SK-N-SH (cell line): ENCODE measurements at regions not wholly inside any gene's neighbourhood (a gene's known extent, or its start where the extent isn't known, plus 50 kb on each side); places are given as distances from the start of the nearest gene placed in this dataset.

Experiments used
- CTCF ChIA-PET: fragments of 300-600, 350-600 bp; formaldehyde crosslinking; extraction: SDS; loops from one replicate; lab custom pipeline; 2021; lab: Yijun Ruan, JAX
- POLR2A ChIA-PET: fragments of 350-600 bp; sonication (Branson Sonifier 250); formaldehyde crosslinking; extraction: SDS; loops from one replicate; lab custom pipeline; 2020; ENCODE audit warnings: antibody characterized with exemption, inconsistent platforms; lab: Yijun Ruan, JAX
- DNase-seq: peaks from one replicate; pipeline ENCODE4 v3.0.0; 2012
- H2AFZ ChIP-seq: fragments of 200-600 bp; sonication (generic); 2 replicates; pipeline ENCODE4 v1.8.1; 2016; ENCODE audit warnings: antibody characterized with exemption, mild to moderate bottlenecking, low read depth
- H3F3A ChIP-seq: fragments of 200-600 bp; sonication (generic); replicated peaks from 2 replicates; pipeline ENCODE3; 2016; ENCODE audit warnings: antibody characterized with exemption, mild to moderate bottlenecking; ENCODE audit not compliant: insufficient read depth
- H3K27ac ChIP-seq, 2 experiments: fragments of 200-500 bp in 1 of 2; fragments of 200-600 bp in 1 of 2; sonication (Bioruptor generic) in 1 of 2; sonication (generic), shearing (Covaris generic) in 1 of 2; 2 replicates each; pipeline versions ENCODE4 v1.5.1 to v1.6.1; 2014 to 2016; ENCODE audit warnings: low read depth in 2 of 2, inconsistent platforms in 1 of 2, low read length in 1 of 2, mild to moderate bottlenecking in 1 of 2, mixed read lengths in 1 of 2
- H3K27me3 ChIP-seq: fragments of 200-600 bp; sonication (generic), shearing (Covaris generic); 2 replicates; pipeline ENCODE4 v1.6.1; 2016; ENCODE audit warnings: mixed run types; ENCODE audit not compliant: insufficient read depth
- H3K36me3 ChIP-seq, 2 experiments: fragments of 200-500 bp in 1 of 2; fragments of 200-600 bp in 1 of 2; sonication (Bioruptor generic) in 1 of 2; sonication (generic) in 1 of 2; replicated peaks in 1 of 2; 2 replicates each; pipeline versions ENCODE3 to v1.5.1; 2014 to 2016; ENCODE audit warnings: low read length in 1 of 2, mild to moderate bottlenecking in 1 of 2; ENCODE audit not compliant: insufficient read depth in 2 of 2, control insufficient read depth in 1 of 2
- H3K4me1 ChIP-seq, 2 experiments: fragments of 200-500 bp in 1 of 2; fragments of 200-600 bp in 1 of 2; sonication (Bioruptor generic) in 1 of 2; sonication (generic), shearing (Covaris generic) in 1 of 2; 2 replicates each; pipeline versions ENCODE4 v1.5.1 to v1.6.1; 2014 to 2016; ENCODE audit warnings: low read depth in 1 of 2, low read length in 1 of 2, mixed run types in 1 of 2; ENCODE audit not compliant: insufficient read depth in 2 of 2, control insufficient read depth in 1 of 2
- H3K4me2 ChIP-seq: fragments of 200-600 bp; sonication (generic), shearing (Covaris generic); 2 replicates; pipeline ENCODE4 v1.6.1; 2017; ENCODE audit warnings: mixed run types
- H3K4me3 ChIP-seq, 2 experiments: fragments of 200-500 bp in 1 of 2; fragments of 200-600 bp in 1 of 2; sonication (Bioruptor generic) in 1 of 2; sonication (generic), shearing (Covaris generic) in 1 of 2; 2 replicates each; pipeline versions ENCODE4 v1.5.1 to v1.8.1; 2014 to 2016; ENCODE audit warnings: low read depth in 2 of 2, inconsistent platforms in 1 of 2, low read length in 1 of 2, mild to moderate bottlenecking in 1 of 2, mixed read lengths in 1 of 2, moderate library complexity in 1 of 2
- H3K79me2 ChIP-seq: fragments of 200-600 bp; sonication (generic); 2 replicates; pipeline ENCODE4 v1.8.1; 2017; ENCODE audit warnings: mild to moderate bottlenecking; ENCODE audit not compliant: insufficient read depth
- H3K9ac ChIP-seq: fragments of 200-600 bp; sonication (generic); 2 replicates; pipeline ENCODE4 v1.6.1; 2017; ENCODE audit warnings: mixed run types
- H3K9me2 ChIP-seq: fragments of 200-600 bp; sonication (generic); 2 replicates; pipeline ENCODE4 v1.6.1; 2017; ENCODE audit warnings: mixed run types
- H3K9me3 ChIP-seq: fragments of 200-600 bp; sonication (generic); 2 replicates; pipeline ENCODE4 v1.6.1; 2017; ENCODE audit warnings: mixed run types, mild to moderate bottlenecking, moderate library complexity
- H4K20me1 ChIP-seq: fragments of 200-600 bp; sonication (generic); 2 replicates; pipeline ENCODE4 v1.6.1; 2017; ENCODE audit warnings: mild to moderate bottlenecking, mixed run types; ENCODE audit not compliant: insufficient read depth
- CHD2 ChIP-seq: fragments of 150-350 bp; IDR thresholded peaks from 2 replicates; pipeline ENCODE4 v1.6.1; 2018; ENCODE audit warnings: low read length; ENCODE audit not compliant: partially characterized antibody
- ELF1 ChIP-seq: IDR thresholded peaks from 2 replicates; pipeline ENCODE4 v1.4.0; 2012
- EZH2phosphoT487 ChIP-seq: fragments of 200-600 bp; sonication (generic); IDR thresholded peaks from 2 replicates; pipeline ENCODE4 v1.6.1; 2017; ENCODE audit warnings: low read depth, mixed run types, mild to moderate bottlenecking, antibody characterized with exemption, moderate library complexity, borderline replicate concordance
- FOSL2 ChIP-seq: IDR thresholded peaks from 2 replicates; pipeline ENCODE4 v1.4.0; 2012; ENCODE audit warnings: low read depth, mild to moderate bottlenecking, moderate library complexity, borderline replicate concordance
- FOXM1 ChIP-seq: IDR thresholded peaks from 2 replicates; pipeline ENCODE4 v1.4.0; 2012; ENCODE audit warnings: low read depth, mild to moderate bottlenecking
- GABPA ChIP-seq: IDR thresholded peaks from 2 replicates; pipeline ENCODE4 v1.4.0; 2012; ENCODE audit warnings: low read depth, mild to moderate bottlenecking
- GATA2 ChIP-seq: sonication (generic); formaldehyde crosslinking; IDR thresholded peaks from 2 replicates; pipeline ENCODE4 v1.5.0; 2020; ENCODE audit warnings: mild to moderate bottlenecking, missing genetic modification reagents
- IRF3 ChIP-seq: fragments of 150-350 bp; IDR thresholded peaks from 2 replicates; pipeline ENCODE4 v1.6.1; 2016; ENCODE audit warnings: mild to moderate bottlenecking, low read depth, low read length
- MEF2A ChIP-seq: IDR thresholded peaks from 2 replicates; pipeline ENCODE4 v1.4.0; 2012; ENCODE audit warnings: low read depth, borderline replicate concordance
- MXI1 ChIP-seq: IDR thresholded peaks from 2 replicates; pipeline ENCODE4 v1.6.1; 2012; ENCODE audit warnings: mild to moderate bottlenecking, low read depth, low read length, improper control_type of control experiment
- NFIC ChIP-seq: IDR thresholded peaks from 2 replicates; pipeline ENCODE4 v1.4.0; 2012; ENCODE audit warnings: borderline replicate concordance
- NRF1 ChIP-seq: IDR thresholded peaks from 2 replicates; pipeline ENCODE4 v1.6.1; 2012; ENCODE audit warnings: low read depth, mild to moderate bottlenecking, low read length
- PBX3 ChIP-seq: IDR thresholded peaks from 2 replicates; pipeline ENCODE4; 2012
- RAD21 ChIP-seq: IDR thresholded peaks from 2 replicates; pipeline ENCODE4 v1.6.1; 2012; ENCODE audit warnings: mild to moderate bottlenecking, low read length
- RFX5 ChIP-seq: IDR thresholded peaks from 2 replicates; pipeline ENCODE4 v1.6.1; 2012; ENCODE audit warnings: mild to moderate bottlenecking, improper control_type of control experiment, low read length
- RXRA ChIP-seq: IDR thresholded peaks from 2 replicates; pipeline ENCODE4 v1.4.0; 2012; ENCODE audit warnings: low read depth, mild to moderate bottlenecking, borderline replicate concordance
- SIN3A ChIP-seq: IDR thresholded peaks from 2 replicates; pipeline ENCODE4 v1.6.1; 2012; ENCODE audit warnings: low read depth, mild to moderate bottlenecking, low read length, moderate library complexity, borderline replicate concordance
- TAF1 ChIP-seq: IDR thresholded peaks from 2 replicates; pipeline ENCODE4 v1.6.1; 2012; ENCODE audit warnings: low read depth, mild to moderate bottlenecking, low read length, moderate library complexity, borderline replicate concordance
- TEAD4 ChIP-seq: IDR thresholded peaks from 2 replicates; pipeline ENCODE4 v1.4.0; 2012; ENCODE audit warnings: mild to moderate bottlenecking, borderline replicate concordance; ENCODE audit not compliant: insufficient read depth
- USF1 ChIP-seq: IDR thresholded peaks from 2 replicates; pipeline ENCODE4 v1.4.0; 2012; ENCODE audit warnings: low read depth, borderline replicate concordance
- YY1 ChIP-seq: IDR thresholded peaks from 2 replicates; pipeline ENCODE4 v1.4.0; 2012; ENCODE audit warnings: low read depth, mild to moderate bottlenecking
- WGBS: methylation state at CpG from one replicate; pipeline ENCODE4 v1.1.6; 2017; ENCODE audit warnings: low lambda C conversion rate; 5-methylcytosine and 5-hydroxymethylcytosine counted together

- TF ChIP-seq MXI1, result no peak
- no peak for TF ChIP-seq FOXM1
- TF ChIP-seq TAF1, result no peak
- TF ChIP-seq, all 33 proteins: peak for 0
Observed at GRCh38 chr5:133782736-133783135, 170.4 kb upstream of the FSTL4 start (continued).

DNA sequence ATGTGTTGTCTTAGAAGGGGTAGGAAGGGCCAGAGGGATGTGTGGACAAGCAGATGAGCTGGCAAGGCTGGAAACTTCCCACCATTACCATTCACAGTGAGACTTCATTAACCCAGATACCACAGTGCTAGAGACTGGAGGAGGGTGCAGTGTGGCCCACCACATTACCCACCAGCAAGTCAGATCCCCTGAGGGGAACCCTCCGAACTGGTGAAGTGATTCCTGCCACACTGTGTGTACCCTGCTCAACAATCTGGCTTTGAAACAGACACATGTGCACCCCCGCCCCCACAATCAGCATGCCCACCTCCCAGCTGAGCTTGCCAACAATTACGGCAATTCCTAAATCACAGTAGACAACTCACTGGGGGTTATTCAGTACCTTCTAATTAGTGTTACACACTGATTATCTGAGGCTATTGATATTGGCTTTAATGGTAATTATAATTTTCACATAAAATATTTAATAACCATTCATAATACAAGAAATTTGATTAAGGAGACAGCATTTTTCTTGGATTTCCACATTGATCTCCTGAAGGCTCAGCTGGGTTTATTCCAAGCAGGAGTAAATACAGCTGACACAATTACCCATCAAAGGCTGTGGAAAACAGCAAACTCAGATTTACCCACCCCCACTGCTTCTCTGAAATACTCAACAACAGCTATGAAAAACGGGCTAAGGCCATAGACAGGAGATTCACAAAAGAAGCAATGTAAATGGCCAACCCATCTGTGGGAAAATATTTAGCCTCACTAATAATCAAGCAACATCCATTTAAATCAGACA lies 169.3 kb upstream of the FSTL4 start:
- ChIA-PET CTCF (interaction anchor here (0.8 kb wide), 1 partner anchor 89 kb away, joined by 3 read pairs; no protein-coding TSS in a partner anchor), POLR2A (no interaction called here)
- Histone ChIP-seq H3K9me2 (no peaks in the 10 kb centered on the region), H4K20me1 (no peaks in the 10 kb centered on the region), H3K4me3 (no peak overlapping the region), H3K27me3 (no peaks in the 10 kb centered on the region), H3K9me3 (no peaks in the 10 kb centered on the region), H3K9ac (no peak overlapping the region), H3K27ac (no peak overlapping the region), H3K36me3 (no peaks in the 10 kb centered on the region), H3K4me1 (no peaks in the 10 kb centered on the region; a peak in 1 of 4 replicates), H2AFZ (no peak overlapping the region), H3K4me2 (no peak overlapping the region), H3K79me2 (no peaks in the 10 kb centered on the region), H3F3A (no peaks in the 10 kb centered on the region)
- 64% methylated on average over 3 of the region's 4 CpGs for WGBS
- no peak for DNase-seq
- TF ChIP-seq CHD2, result no peak
- no peak for TF ChIP-seq YY1
- no peak for TF ChIP-seq GABPA
- no peak for TF ChIP-seq FOSL2
- no peak for TF ChIP-seq EZH2phosphoT487
- no peak for TF ChIP-seq FOXM1
- TF ChIP-seq RAD21, result no peak
- TF ChIP-seq SIN3A, result no peak
- TF ChIP-seq NFIC, result no peak
- no peak for TF ChIP-seq IRF3
- TF ChIP-seq USF1, result no peak
- no peak for TF ChIP-seq NRF1
- TF ChIP-seq RFX5, result no peak
- TF ChIP-seq GATA2 (CRISPR knock-in tag), result no peak
- no peak for TF ChIP-seq PBX3
- no peak for TF ChIP-seq RXRA
- no peak for TF ChIP-seq TAF1
- no peak for TF ChIP-seq ELF1
- TF ChIP-seq MEF2A, result no peak
- TF ChIP-seq TEAD4, result no peak
